K562 (cell line): ENCODE measurements at regions not wholly inside any gene's neighbourhood (a gene's known extent, or its start where the extent isn't known, plus 50 kb on each side); places are given as distances from the start of the nearest gene placed in this dataset.

Experiments used
- FOXK2 ChIP-seq, 2 experiments: fragments of 450-650 bp; IDR thresholded peaks in 1 of 2; conservative IDR thresholded peaks in 1 of 2; 2 replicates each; pipeline ENCODE4 v1.6.1; 2016; ENCODE audit warnings: low read depth in 2 of 2, mild to moderate bottlenecking in 1 of 2
- PHF8 ChIP-seq: fragments of 200-600 bp; sonication (generic); IDR thresholded peaks from 2 replicates; pipeline ENCODE4 v1.6.1; 2012; ENCODE audit warnings: mixed run types, mild to moderate bottlenecking, inconsistent platforms, low read length, moderate library complexity, borderline replicate concordance
- SIX5 ChIP-seq, 2 experiments: IDR thresholded peaks; 2 replicates each; pipeline ENCODE4 v1.6.1; 2011; ENCODE audit warnings: low read length in 2 of 2, borderline replicate concordance in 1 of 2, low read depth in 1 of 2, mild to moderate bottlenecking in 1 of 2, moderate library complexity in 1 of 2; ENCODE audit not compliant: insufficient read depth in 1 of 2
- TEAD4 ChIP-seq, 2 experiments: sonication (generic) in 1 of 2; formaldehyde crosslinking in 1 of 2; IDR thresholded peaks; 2 replicates each; pipeline versions ENCODE4 v1.6.1 to v1.8.0; 2012 to 2022; ENCODE audit warnings: borderline replicate concordance in 1 of 2, inconsistent platforms in 1 of 2, low read length in 1 of 2, mild to moderate bottlenecking in 1 of 2, missing genetic modification reagents in 1 of 2
- ZBTB1 ChIP-seq: sonication (generic); formaldehyde crosslinking; IDR thresholded peaks from 2 replicates; pipeline ENCODE4 v1.8.1; 2023; ENCODE audit warnings: missing genetic modification reagents, low read depth, mild to moderate bottlenecking, borderline replicate concordance
- ZBTB7A ChIP-seq: IDR thresholded peaks from 2 replicates; pipeline ENCODE4 v1.6.1; 2011; ENCODE audit warnings: low read depth, mild to moderate bottlenecking, low read length, moderate library complexity, borderline replicate concordance; ENCODE audit not compliant: control insufficient read depth

GRCh38 chr6:15176816-15177370 lies 69.0 kb upstream of the JARID2 start:
- TF ChIP-seq ZBTB1 (CRISPR knock-in tag) = no peak
- no peak for TF ChIP-seq TEAD4 (IDR thresholded peaks at IDR 0.05; ENCODE audit: low read length)
- TF ChIP-seq TEAD4 (CRISPR knock-in tag; IDR thresholded peaks at IDR 0.05; ENCODE audit: borderline replicate concordance) = no peak
- no peak for TF ChIP-seq ZBTB7A
- TF ChIP-seq PHF8 = no peak
- TF ChIP-seq FOXK2 (conservative IDR thresholded peaks at IDR 0.05 in 1 of 2, IDR thresholded peaks at IDR 0.05 in 1 of 2; ENCODE audit: low read depth in 2 of 2) = no peak
- no peak for TF ChIP-seq SIX5 (IDR thresholded peaks at IDR 0.05; ENCODE audit: borderline replicate concordance in 1 of 2, insufficient read depth in 1 of 2, low read depth in 1 of 2, low read length in 2 of 2)
